GM06990 (cell line): ENCODE measurements at regions not wholly inside any gene's neighbourhood (a gene's known extent, or its start where the extent isn't known, plus 50 kb on each side); places are given as distances from the start of the nearest gene placed in this dataset.

Experiments used
- DNase-seq: peaks from one replicate; pipeline ENCODE4 v3.0.0-alpha.2; 2011; ENCODE audit not compliant: insufficient read length; ENCODE audit errors: extremely low read depth
- H3K27me3 ChIP-seq: replicated peaks from 2 replicates; pipeline ENCODE4 v1.6.0; 2011; ENCODE audit warnings: low read length; ENCODE audit not compliant: control insufficient read depth, insufficient read depth
- H3K36me3 ChIP-seq: 2 replicates; pipeline ENCODE4 v1.5.1; 2011; ENCODE audit warnings: low read length; ENCODE audit not compliant: control insufficient read depth, insufficient read depth
- H3K4me3 ChIP-seq: replicated peaks from 2 replicates; pipeline ENCODE4 v1.5.1; 2011; ENCODE audit warnings: low read depth, mild to moderate bottlenecking, control low read depth, low read length
- TF ChIP-seq, protein P1 (sequence below): IDR thresholded peaks from 2 replicates; pipeline ENCODE4 v1.5.1; 2011; ENCODE audit warnings: low read length, control low read depth, mild to moderate bottlenecking, inconsistent platforms; ENCODE audit not compliant: insufficient read depth, poor library complexity, severe bottlenecking

DNA sequence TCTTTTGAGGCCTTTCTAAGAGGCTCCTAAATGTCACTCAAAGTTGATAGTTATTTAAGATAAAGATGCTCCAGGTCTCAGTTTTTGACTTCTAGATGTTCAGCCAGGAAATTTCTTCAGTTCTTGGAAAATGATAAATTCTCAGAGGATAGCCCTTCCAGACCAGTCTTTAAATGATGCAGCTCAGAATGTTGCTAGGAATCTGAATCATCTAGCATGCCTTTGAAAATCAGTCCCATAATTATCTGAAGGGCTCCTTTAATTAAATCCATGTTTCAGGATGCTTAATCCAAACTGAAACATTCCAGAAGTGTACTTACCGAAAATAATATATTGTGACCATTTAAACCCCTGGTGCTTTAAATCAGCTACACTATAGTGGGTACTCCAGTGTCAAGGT, 107.5 kb upstream of the FBN2 start:
- no peak for DNase-seq
- no peak overlapping the region for H3K4me3 ChIP-seq
- H3K27me3 ChIP-seq, result no peaks in the 10 kb centered on the region
- TF ChIP-seq, protein P1, sequence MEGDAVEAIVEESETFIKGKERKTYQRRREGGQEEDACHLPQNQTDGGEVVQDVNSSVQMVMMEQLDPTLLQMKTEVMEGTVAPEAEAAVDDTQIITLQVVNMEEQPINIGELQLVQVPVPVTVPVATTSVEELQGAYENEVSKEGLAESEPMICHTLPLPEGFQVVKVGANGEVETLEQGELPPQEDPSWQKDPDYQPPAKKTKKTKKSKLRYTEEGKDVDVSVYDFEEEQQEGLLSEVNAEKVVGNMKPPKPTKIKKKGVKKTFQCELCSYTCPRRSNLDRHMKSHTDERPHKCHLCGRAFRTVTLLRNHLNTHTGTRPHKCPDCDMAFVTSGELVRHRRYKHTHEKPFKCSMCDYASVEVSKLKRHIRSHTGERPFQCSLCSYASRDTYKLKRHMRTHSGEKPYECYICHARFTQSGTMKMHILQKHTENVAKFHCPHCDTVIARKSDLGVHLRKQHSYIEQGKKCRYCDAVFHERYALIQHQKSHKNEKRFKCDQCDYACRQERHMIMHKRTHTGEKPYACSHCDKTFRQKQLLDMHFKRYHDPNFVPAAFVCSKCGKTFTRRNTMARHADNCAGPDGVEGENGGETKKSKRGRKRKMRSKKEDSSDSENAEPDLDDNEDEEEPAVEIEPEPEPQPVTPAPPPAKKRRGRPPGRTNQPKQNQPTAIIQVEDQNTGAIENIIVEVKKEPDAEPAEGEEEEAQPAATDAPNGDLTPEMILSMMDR, result no peak
- no peaks in the 10 kb centered on the region for H3K36me3 ChIP-seq

GRCh38 chr5:128646176-128646575, 108.1 kb upstream of the FBN2 start:
- Histone ChIP-seq H3K27me3 (no peaks in the 10 kb centered on the region), H3K36me3 (no peaks in the 10 kb centered on the region), H3K4me3 (no peak overlapping the region)
- DNase-seq, result no peak
- TF ChIP-seq, protein P1, result no peak

- TF ChIP-seq, protein P1, result no peak
- Histone ChIP-seq H3K27me3 (no peaks in the 10 kb centered on the region), H3K4me3 (no peak overlapping the region), H3K36me3 (no peaks in the 10 kb centered on the region)
- no peak for DNase-seq
These were observed 111.1 kb upstream of the FBN2 start for GRCh38 chr5:128649192-128649591.

GRCh38 chr5:128662997-128663396, 125.0 kb upstream of the FBN2 start:
- H3K4me3 ChIP-seq, result no peak overlapping the region
- no peak for DNase-seq
- TF ChIP-seq, protein P1, result no peak
- no peaks in the 10 kb centered on the region for H3K36me3 ChIP-seq
- H3K27me3 ChIP-seq, result no peaks in the 10 kb centered on the region

- H3K36me3 ChIP-seq, result no peaks in the 10 kb centered on the region
- no peak overlapping the region for H3K4me3 ChIP-seq
- TF ChIP-seq, protein P1, result no peak
- H3K27me3 ChIP-seq, result no peaks in the 10 kb centered on the region
- no peak for DNase-seq
These were observed 127.8 kb upstream of the FBN2 start for GRCh38 chr5:128665747-128666355.

DNA sequence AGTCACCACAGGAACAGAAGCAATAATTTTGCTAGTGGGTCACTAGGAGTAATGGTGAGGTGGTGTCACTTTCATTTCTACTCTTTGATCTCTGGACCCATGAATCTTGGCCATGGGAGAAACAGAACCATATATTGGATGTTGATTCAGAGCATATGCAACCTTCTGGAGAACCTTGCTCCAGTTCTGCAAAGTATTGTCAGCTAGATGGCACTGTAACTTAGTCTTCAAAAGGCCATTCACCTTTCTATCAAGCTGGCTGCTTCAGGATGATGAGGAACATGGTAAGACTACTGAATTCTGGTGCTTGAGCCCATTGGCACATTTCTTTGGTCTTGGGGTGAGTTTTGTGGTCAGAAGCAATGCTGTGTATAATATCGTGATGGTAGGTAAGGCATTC, 129.1 kb upstream of the FBN2 start:
- DNase-seq, result no peak
- Histone ChIP-seq H3K4me3 (no peak overlapping the region), H3K36me3 (no peaks in the 10 kb centered on the region), H3K27me3 (no peaks in the 10 kb centered on the region)
- TF ChIP-seq, protein P1, result peak; percentile 28
